Inflammatory macrophage treated with lipopolysaccharide for 1 hour (primary cell): ENCODE measurements at regions not wholly inside any gene's neighbourhood (a gene's known extent, or its start where the extent isn't known, plus 50 kb on each side); places are given as distances from the start of the nearest gene placed in this dataset.

Experiments
- DNase-seq, 2 donors: peaks; one replicate each; pipeline ENCODE4 v3.0.0-alpha.2; 2020 to 2022

DNA sequence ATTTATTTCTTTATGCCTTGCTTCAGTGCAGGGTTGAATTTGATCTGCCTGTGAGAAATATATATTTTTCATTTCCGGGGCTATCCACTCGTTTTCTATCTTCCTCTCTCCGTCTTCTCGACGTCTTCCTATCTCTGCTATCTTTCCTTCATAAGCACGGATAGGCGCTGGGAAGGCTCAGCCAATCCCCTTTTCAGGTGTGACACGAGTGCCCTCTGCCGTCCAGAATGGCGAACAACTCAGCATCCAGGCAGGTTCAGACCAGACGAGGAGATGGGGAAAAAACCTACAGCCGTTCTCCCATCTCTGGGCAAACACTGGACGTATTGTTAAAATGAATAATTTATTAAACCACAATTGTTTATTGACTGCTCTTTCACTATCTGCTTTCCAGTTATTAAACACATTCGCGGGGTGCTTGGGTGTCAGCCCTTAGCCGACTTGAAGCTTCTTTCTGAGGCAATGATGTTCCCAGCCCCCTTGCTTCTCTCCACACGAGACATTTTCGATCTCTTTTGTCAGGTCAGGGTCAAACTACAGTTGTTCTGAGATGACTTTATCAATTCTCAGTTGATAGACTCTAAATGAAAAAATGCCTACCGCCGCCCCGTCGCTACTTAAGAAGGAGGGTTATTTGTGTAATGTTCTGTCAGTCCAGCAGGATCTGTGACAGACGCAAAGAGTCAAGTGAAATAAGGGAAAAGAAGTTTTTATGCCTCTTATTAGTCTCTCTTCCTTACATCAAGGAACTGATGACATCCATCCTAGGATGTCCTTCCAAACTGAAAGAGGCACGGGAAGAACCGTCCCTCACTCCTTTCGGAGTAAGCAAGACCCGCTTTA, 96.3 kb upstream of the NOCT start:
- peak in 1 of 2 donors; percentile 54 for DNase-seq

DNA sequence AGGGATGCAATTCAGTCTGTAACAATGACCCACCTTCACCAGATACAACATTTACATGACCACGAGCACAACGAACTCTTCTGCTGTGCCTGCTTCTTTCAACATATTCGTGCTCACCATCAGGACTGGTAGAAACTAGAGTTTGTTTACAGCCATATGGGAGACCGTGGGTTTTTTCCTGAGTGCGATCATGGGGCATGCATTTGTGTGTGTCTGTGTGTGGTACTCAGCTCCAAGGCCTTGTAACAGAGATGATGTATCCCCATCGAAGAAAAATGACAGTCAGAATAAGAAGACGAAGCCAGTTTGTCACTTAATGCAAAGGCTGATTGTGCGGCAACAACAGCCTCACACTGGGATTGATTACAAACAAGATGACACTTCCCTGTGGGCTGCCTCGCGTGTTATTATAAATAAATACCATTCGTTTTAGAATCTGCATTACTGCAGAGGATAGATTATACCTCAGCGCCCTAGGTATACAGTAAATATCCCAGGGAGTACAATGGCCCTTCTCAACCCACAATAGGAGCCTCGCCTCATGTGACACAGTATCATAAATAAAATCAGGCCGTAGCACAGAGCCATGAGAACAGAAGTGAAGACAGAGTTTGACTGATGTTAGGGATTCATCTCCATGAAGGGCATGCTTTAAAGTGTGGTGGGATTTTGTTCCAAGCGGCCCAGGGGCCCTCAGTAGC, 97.3 kb upstream of the NOCT start:
- no peak for DNase-seq

DNA sequence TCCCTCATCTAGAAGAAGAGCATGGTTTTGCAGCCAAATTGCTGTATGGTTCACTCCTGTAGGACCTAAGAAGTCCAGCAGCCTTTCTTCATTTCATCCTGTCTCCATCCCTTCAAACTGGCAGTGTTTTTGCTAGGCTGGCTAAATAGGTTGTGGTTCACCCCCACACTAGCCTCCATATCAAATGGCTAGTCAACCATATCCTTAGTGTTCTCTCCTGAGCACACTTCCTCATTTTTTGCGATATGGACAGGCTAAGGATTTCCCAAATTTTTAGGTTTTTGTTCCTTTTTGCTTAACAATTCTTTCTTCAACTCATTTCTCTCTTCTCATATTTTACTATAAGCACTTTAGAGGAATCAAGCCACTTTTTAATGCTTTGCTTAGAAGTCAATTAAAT, 98.8 kb upstream of the NOCT start:
- no peak for DNase-seq

GRCh38 chr4:138915756-138916155, 99.8 kb upstream of the NOCT start:
- DNase-seq, result no peak

- no peak for DNase-seq
These were observed 102.8 kb upstream of the NOCT start for GRCh38 chr4:138912704-138913340.

DNA sequence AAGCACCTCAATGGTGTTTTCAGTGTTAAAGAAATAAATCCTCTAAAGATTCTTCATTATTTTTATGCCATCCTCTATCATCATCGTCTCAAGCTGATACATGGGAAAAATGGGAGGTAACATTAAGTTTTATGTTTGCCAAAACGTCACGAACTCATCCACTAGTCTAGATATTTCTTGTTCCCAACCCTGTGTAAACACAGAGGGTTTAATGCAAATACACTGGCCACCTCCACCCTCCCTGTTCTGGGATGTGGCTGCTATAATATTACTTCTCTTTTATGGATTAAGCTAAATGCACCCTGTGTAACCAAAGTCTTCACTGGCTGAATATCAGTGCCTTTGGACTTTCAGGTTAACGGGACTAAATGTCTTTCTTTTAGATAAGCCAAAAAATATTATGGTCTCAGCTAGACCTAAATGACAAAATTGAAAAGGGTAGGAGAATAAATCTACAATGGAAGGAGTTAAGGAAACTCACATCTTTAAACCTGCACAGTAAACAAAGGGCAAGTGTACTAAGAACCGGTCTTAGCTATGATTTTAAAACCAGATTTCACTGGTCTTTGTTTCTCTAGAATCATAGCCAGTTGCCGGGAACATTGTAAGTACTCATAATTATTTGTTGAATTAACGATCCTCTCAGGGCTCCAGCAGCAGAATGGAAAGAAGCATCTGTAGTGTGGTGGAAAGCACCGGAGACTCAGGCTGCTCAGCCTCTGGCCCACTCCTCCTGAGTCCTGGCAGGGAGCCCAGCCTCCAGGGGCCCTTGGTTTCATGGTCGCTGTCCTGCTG, 103.5 kb upstream of the NOCT start:
- DNase-seq, result no peak

DNA sequence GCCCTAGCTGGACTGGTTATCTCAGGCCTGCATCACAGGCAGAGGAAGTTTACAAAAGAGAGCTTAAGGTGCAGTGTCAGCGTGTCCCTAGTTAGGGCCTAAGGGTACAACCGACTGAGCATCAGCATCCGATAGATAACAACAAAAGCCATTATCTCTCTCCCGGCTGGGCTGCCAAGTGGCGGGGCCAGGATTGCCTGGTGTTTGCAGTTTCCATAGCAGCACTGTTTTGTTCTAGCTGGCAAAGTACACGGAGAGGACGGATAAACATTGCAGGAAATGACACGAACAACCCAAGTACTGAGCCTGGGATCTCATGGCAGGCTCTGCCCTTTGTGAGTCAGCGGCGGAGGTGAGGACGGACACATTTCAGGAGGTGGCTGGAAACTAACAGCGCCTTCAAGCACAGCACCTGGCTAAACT, 104.7 kb upstream of the NOCT start:
- no peak for DNase-seq

- DNase-seq, result no peak
These were observed 105.2 kb upstream of the NOCT start for GRCh38 chr4:138910195-138910913.

- no peak for DNase-seq
These were observed 106.0 kb upstream of the NOCT start for GRCh38 chr4:138909587-138909986.

DNA sequence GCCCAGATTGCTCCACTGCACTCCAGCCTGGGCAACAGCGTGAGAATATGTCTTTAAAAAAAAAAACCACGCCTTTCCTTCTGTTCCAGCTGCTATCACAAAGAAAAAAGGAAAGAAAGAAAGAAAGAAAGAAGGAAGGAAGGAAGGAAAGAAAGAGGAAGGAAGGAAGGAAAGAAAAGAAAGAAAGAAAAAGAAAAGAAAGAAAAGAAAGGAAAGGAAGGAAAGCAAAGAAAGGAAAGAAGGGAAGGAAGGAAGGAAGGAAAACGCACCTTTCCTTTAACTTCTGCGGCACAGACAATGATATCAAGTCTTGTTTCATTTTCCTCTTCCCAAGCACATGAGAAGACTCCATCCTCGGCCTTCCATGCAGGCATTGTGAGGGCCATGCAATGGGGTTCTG, 107.4 kb upstream of the NOCT start:
- no peak for DNase-seq

GRCh38 chr4:138907174-138907573, 108.4 kb upstream of the NOCT start:
- no peak for DNase-seq

- DNase-seq, result no peak
These were observed 110.8 kb upstream of the NOCT start for GRCh38 chr4:138904793-138905192.

DNA sequence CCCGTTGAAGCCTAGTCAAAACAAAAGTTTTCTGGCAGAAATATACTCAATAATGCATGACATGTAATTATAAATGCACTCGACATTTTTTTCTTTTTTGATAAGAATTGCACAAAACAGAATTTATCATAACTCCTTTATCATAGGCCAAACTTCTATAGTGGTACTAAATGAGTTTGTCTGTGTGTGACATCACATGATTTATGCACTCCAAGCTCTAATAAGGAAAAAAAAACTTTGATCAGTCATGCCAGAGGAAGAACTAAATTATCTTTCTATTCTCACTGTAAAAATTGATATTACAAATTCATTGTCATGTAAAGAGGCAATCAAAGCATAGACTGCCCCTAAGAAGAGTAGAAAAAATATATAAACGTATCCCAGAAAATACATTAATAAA, 112.4 kb upstream of the NOCT start:
- DNase-seq, result no peak

DNA sequence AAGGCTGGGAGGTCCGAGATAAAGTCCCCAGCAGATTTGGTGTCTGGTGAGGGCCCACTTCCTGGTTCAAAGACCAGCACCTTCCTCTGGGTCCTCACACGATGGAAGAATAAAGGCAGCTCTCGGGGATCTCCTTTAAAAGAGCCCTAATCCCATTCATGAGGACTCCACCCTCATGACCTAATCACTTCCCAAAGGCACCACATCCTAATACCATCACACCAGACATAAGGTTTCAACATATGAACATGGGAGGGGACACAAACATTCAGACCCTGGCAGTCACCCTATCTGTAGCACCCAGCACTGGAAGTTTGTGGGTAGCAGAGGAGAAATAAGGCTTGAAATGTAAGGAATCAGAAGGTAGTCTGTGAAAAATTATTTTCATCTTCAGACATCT, 112.9 kb upstream of the NOCT start:
- no peak for DNase-seq

- DNase-seq, result no peak
These were observed 114.4 kb upstream of the NOCT start for GRCh38 chr4:138901177-138901576.

DNA sequence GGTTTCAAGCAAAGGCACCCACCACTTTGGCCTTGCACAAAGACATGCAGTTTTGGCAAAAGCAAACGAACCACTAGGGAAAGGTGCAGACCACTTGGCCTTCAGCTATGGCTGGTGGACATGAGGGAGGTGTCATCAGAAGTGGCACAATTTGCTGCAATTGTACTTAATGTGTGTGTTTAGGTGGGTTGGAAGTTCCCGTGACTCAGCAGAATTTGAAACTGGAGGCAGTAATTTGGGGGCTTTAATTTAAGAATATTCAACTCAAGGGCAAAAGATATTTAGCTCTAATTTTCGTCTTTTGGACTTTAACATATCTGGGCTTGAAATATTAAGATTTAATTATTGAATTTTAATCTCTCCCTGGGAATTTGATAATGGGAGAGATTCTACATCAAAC, 115.6 kb upstream of the NOCT start:
- DNase-seq, result no peak

GRCh38 chr4:138898282-138898681, 117.3 kb upstream of the NOCT start:
- DNase-seq, result no peak

DNA sequence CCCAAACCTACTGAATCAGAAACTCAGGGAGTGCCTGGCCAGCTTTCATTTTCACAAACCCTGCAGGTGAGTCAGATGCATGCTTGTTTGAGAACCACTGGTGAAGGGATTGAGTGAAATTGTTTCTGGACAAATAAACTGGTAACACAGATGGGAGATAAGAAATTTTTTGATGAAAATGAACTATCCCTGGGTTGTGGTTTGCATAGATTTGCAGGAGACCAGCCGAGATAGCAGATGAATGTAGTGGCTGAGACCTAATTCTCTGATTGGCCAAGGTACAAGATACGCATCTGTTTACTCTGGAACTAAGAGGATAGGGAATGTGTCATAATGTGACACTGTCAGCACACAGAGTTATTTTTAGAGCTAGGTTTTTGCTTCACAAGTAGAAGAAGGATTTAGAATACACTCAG, 117.8 kb upstream of the NOCT start:
- DNase-seq, result no peak

- peak; percentile 52 to 62 for DNase-seq
These were observed 120.9 kb upstream of the NOCT start for GRCh38 chr4:138894709-138895108.

DNA sequence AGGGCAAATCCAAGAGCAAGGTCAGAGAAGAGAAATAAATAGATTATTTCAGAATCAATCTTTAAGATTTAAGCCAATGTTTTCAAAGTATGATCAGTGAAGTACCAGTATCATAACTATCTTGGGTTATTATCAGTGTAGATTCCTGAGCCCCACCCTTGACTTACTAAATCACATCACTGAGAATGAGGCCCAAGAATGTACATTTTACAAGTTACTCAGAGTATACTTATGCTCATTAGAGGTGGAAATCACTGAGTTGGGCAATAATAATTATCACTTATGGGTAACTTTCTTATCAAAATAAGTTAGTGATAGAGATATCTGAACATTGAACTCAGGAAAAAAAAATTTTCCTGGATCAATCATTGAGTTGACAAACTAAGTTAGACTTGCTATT, 121.6 kb upstream of the NOCT start:
- DNase-seq, result no peak

DNA sequence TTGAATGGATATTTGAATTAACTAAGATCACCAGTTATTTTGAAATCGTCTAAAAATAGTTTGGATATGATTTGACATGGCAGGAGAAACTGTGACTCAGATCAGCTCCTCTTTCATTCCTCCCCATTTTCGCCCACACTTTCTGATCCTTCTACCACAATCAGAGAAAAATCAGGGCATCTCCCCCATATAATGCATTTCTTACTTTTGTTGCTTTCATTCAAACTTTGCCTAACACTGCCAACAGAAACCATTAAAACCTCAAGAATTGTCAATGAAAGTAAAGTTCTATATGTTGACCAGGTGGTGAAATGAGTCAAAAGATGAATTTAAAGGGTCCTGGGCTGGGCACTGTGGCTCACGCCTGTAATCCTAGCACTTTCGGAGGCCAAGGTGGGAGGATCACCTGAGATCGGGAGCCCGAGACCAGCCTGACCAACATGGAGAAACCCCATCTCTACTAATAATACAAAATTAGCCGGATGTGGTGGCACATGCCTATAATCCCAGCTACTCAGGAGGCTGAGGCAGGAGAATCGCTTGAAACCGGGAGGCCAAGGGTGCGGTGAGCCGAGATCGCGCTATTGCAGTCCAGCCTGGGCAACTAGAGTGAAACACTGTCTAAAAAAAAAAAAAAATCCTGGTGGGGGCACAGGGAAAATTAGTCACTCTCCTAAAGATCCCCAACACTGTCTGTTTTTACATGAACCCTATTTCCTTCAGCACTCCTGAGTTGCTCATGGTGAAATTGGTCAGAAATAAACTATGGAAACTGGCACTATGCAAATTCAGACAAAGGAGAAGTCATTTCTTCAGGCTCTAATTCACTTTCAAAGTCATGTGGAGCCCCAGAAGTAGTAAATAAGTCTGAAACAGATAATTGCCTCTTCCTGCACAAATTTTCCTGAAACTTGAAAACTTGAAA, 122.8 kb upstream of the NOCT start:
- DNase-seq, result peak; percentile 40 to 54
